Activated gamma-delta T cell treated with anti-CD3 and anti-CD28 coated beads, Interleukin-2, amount 50 U/mL, for 16 hours (primary cell): ENCODE measurements at regions not wholly inside any gene's neighbourhood (a gene's known extent, or its start where the extent isn't known, plus 50 kb on each side); places are given as distances from the start of the nearest gene placed in this dataset.

ENCODE experiments used
- DNase-seq: peaks from one replicate; pipeline ENCODE4 v3.0.0-alpha.2; 2020; ENCODE audit warnings: low read depth

DNA sequence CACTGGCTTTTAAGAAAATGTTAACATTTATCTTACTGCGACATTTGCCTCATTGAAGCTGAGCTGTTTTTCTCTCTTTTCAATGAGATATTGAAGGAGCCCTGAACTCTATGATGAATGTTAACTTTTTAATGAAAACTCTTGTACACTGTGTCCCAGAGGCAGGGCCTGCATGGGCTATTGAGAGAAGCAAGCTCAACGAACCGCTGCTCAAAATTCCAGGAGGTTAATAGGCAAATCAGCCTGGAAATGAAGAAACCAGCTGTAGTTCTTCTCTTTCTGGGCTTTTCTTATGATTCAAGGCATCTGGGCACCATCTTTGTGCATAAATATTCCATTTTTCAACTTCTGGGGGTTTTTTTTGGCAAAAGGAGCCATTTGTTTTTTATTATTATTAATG is 168.4 kb upstream of the NPVF start:
- no peak for DNase-seq

DNA sequence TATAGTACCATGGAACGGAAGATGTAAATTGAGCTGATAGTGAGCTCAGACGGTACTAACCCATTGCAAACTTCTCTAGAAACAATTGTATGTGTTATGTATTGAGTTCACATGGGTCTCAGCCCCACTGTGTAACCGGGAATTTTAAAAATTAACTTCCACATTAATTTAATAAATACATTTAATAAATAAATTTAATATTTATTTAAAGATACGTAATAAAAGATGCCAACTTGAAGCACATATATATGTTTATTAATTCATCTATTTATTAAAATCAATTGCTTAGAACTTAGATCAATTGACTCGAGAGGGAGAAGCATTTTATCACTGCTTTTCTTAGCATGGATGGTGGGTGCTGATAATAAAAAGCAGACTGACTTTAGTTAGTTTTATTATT is 170.1 kb upstream of the NPVF start:
- no peak for DNase-seq

DNA sequence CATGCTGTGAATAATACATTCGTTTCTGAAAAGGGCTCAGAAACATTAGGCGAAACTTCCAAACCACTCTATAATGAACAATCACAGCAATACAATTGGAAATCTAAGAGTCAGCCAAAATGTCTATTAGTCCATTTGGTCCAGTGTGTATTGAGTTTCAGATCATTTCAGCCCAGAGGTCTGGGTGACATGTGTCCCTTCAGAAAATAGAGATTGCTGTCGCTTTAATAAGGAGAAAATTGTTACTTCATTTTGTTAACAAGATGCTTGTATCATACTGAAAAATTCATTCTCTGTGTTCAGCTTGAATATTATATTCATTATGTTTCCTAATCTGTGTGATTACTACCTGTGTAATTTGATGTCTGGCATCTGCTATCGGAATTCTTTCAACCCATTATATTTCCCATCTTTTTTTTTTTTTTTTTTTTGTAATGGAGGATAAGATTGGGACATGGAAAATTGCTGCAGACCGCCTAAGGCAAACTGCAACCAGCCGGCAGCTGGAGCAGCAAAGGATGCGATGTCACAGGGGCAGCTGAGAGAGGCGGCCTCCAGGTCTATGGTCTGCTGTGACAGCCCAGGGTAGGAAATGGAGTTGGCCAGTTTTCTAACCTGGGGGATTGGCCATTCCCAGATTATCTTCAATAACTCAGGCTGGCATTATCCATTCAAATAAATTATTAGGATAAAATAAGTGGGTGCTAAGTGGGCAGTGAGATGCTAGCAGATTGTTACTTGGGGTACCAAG is 170.9 kb upstream of the NPVF start:
- DNase-seq, result no peak

DNA sequence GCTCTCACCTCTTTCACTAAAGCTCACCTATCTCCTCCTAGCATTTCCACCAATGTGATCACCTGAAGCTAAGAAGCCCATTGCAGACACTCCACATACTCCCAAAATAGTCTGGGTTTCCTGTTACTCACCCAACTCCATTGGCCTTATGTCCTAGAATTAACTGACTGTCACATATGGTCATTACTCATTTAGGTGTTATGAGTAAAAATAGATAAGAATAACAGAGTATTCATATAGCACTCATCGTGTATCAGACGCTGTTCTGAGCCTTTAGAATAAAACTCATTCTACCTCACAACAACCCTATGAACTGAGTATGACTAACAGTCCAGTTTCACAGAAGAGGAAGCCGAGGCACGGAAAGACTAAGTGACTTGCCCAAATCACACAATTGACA is 174.2 kb upstream of the NPVF start:
- DNase-seq, result no peak

DNA sequence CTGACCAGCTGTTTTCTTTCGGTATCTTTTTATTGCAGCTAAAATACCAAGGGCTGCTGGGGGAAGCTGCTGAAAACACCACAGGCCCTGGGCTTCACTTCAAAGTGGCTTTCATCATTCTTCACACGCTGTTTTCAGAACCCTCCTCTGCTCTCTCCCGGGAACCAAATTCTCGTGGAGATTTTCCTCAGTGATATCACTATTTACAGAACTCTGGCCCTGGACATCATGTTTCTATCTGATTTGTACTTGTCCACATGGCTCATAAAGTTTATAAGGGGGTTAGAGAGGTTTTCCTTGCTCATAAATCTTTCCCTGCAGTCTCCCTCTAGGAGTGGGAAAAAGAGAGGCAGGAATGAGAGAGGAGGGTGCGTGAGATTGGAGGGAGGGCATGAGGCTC is 177.4 kb upstream of the NPVF start:
- DNase-seq, result no peak

DNA sequence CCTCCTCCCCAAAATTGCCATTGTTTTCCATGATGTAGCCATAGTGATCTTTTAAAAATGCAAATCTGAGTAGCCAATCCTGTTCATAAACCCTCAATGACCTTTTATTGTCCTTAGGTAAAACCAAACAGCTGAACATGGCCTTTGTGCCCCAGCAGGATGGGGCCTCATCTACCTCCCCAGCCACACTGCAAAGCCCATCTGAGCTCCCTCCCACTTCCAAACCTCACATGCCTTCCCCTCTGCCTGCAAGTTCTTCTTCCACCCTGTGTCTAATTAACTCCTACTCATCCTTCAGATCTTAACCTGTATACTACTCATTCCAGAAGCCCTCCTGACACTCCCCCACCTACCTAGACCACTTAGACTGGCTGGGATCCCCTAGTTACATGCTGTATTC is 178.8 kb upstream of the NPVF start:
- no peak for DNase-seq

DNA sequence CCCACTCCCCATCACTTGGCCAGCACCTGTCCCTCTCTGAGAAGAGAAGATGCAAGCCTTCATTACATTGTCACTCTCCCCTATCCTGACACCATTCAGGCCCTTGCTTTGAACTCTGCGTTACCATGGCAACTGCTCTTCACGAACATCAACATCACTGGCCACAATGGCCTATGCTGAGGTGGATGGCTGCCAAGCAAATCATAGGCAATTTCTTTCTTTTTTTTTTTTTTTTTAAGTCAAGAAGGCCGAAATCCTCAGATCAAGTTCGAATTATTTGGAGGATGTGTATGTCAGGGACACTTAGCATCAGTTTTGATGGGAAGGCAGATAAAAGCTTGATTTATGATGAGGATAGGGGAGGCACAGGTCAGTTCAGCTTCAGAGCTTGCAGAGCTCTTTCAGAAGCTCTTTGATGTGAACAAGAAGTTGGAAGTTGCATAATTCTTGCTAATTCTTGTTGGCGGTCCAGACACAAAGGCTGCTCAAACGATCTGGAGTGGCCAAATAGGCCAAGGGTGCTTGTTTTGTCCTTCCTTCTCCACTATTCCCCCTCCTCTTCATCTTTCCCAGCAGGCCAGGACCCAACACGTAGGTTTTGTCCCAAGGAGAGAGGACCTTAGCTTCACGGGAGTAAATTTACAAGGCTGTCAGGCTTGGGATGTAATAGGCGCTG is 179.9 kb upstream of the NPVF start:
- DNase-seq, result no peak

DNA sequence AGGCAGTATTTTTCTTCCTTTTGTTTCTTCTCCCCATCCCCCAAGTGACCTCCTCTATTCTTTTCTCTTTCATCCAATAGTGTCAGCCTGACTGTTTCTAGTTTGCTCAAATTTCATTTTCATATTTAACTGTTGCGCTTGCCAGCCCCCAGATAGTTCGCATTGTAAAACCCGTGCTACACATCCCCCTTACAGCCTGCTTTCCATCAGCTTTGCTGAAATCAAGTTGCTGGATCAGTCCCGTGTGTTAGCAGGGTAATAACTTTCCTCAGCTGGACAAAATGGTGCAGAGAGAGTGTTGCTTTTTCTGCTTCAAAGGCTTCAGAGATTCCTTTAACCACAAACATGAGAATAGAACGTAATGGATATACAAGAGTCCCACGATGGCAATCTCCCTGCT is 180.6 kb upstream of the NPVF start:
- DNase-seq, result no peak

DNA sequence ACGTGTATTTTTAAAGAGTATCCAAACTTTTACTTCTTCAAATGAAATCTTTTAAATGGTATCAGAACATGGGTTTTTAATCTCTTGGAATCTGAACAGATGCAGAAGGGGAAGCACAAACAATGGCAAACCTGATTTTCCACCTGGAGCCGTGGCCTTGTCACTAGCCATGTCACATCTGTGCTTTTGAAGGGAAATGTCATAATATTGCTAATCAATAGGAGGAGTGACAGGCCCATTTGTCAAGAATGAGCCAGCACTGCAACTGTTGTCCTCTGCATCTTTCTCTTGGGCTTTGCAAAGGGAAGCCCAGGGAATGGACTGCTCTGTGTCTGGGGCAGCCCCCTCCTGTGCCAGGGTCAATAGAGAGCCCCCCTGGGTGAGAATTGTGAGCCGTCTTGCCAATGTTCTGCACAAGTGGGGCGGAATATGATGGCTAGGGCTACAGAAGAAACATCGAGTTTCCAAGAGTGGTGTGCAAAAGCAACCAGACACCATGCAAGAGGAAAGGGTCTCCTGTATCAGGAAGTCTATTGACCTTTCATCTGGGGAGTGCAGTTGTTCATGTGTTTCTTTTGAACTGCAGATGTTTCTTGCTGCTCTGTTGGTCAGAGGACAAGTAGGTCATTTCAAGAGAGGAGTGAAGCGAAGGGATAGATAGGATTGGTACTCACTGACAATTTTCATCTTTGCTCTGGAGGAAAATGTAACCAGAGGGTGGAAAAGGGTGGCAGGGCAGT is 181.8 kb upstream of the NPVF start:
- no peak for DNase-seq

DNA sequence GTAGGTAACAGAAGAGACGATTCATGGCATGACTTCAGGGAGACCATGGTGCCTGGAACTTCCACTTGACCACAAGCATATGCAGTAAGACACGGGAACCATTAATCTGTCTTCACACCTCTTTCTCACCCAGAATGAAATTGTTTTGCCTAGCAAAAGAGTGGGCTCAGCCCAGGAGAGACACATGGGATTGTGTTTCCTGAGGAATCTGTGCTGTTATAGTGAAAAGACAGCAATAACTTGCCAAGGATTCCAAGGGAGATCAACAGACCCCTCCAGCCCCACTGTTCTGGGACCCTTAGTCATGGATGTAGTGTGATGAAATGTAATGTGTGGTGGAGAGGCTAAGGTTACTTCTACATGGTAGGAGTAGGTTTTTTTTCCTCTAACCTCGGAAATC is 192.5 kb upstream of the NPVF start:
- DNase-seq, result no peak

DNA sequence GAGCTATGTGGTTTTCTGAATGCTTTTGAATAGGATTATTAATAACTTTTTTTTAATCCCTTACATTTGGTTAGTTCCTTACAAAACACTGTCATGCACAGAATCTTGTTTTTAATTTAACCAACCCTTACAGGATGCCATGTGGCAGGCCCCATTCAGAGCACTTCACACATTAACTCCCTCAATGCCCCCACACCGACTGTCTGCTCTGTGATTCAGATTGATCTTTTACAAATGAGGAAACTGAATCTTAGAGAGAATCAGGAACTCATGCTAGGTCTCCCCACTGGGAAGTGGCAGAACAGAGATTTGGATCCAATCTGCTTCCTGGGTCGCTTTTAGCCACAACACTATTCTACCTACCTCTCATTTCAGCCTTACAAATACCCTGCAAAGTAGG is 195.8 kb upstream of the NPVF start:
- DNase-seq, result no peak

DNA sequence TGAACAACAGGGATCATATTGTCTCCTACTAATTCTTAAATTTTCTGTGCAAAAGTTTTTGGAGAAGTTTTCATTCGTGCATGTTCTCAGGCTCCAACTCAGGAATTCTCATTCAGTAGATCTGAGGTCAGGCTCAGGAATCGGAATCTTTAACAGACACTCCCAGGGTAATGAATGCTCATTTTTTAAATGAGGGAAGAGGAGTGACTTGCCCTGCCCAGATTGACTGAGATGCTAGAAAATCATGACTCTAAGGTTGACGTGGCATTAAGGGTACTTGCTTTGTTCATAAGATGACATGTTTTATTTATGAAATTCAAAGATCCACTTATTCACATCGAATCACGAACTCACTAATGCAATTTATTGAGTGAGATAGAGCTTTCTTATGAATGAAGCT is 196.6 kb upstream of the NPVF start:
- no peak for DNase-seq

DNA sequence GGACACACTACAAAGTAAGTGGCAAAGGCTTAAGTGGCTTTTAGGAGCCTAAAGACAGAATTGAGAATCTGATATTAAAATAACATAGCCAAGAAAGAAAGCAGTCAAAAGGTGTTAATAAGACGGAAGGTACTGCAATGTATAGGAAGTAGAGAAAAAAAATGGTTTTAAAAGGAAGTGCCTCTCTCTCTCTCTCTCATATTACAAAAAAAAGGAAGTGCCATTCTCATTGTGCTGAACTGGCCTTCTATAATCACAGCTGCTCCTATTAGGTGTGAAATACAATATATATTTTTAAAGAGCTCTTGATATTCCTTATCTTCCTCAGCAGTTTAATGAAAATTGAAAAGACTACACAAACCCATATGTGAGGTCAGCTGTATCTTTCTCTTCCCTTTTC is 199.4 kb upstream of the NPVF start:
- DNase-seq, result no peak

DNA sequence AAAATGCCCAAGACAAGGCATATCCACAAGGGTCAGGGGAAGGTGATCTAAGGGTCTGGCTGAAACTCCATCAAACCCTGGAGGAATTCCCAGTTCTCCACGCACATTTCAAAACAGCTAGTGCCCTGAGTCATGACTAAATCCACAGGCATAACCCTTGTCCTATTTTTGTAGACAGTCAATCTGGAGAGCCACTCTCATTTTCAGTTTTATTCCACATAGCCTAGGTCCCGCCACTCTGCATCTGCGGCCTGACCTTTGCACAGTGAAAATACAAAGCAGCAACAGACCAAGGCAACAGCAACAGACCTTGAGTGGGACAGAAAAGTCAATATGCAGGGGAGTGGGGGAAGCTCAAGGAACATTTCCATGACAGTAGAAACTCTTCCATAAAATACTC is 201.4 kb upstream of the NPVF start:
- DNase-seq, result no peak

DNA sequence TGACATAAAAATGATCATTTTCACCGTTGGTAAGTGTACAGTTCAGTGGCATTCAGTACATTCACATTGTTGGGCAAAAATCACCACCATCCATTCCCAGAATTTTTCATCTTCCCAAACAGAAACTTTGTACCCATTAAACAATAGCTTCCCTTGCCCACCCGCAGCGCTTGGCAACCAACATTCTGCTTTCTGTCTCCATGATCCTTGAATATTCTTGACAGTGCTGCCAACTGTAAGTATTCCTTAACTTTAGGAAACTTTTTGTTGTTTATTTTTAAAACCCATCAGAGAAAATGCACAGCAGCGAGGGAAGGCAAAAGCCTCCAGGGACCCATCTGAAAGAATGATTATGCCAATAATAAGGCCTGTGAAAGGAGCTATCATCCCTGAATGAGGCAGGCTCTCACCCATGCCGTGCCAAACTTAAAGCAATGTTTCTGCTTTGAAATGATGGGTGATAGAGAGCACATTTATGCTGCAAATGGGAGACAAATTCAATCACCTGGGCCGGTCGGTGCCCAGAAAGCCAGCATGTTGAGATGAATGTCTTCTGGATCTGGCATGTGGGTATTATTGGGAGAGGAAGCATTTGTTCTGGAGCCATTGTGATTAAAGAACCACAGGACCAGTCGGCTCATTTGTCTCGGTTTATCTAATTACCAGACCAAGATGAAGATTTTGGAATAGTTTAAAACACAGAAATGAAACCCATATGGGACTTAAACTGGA is 202.1 kb upstream of the NPVF start:
- DNase-seq, result no peak

DNA sequence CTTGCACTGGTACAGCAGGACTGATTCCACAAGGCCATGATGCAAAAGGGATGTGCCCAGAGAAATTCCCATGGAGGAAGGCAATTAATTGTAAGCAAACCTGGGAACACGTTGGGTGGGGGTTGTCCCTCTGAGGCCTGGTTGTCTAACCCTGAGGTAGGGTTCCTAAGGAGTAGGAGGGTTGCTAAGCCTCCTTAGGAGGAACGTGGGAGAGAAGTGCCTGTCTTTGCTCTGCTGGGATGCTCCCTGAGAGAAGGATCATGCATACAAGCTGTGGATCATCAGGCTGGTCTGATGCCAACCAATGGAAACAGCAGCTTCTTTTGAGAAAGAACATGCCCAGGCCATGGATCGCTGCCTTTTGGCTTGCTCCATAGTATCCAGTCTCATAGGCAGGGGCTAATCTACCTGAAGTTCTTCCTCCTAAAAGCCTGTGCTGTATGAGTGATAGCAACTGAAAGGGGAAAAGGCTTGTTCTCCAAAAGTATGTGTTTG is 203.7 kb upstream of the NPVF start:
- DNase-seq, result no peak

DNA sequence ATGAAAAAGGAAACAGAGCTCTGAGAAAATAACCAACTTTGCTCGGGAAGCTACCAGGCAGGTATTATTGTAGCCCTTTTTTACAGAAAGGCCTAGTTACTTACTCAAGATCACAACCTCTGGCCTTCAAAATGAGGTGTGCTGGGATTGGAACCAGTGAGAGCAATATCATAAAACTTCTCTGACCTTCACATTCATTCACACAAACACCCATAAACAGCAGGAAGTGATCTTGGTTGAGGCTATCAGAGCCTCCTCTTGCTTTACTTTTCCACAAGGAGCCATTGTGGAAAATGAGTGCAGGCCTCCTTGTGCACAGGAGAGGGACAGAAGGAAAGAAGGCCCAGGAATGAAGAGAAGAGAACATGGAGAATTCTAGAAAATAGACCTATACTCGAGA is 204.5 kb upstream of the NPVF start:
- DNase-seq, result no peak

DNA sequence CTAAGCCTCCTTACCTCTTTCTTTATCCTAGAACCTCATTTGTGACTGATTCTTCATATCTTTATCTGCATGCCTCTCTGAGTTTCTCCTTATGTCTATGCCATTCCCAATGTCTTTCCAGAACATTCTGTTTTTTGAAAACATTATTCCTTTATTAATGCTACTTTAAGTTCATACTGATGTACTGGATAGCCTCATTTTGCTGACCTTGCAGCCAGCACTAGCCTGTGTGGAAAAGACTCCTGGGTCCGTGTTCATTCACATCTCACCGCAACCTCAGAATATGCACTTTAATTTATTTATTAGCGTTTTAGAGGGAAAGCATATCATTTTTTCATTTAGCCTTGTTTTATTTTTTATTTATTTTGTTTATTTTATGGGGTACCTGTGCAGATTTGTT is 208.1 kb upstream of the NPVF start:
- DNase-seq, result no peak

DNA sequence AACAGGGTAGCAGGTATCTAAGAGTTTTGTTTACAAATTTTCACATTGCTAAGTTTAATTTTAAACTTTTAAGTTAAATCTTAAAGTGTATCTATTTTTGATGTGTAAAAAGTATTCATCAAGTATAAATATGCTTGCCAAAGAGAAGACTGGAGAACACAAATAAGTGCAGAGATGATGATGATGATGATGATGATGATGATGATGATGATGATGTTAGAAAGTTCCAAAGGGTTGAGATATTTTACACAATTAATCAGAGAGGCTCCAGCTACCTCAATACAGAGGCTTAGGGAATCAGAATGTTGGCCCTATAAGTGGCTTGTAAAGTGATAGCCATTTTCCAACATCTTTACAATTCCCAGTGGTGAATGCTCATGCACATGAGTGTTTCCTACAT is 209.0 kb upstream of the NPVF start:
- DNase-seq, result no peak

DNA sequence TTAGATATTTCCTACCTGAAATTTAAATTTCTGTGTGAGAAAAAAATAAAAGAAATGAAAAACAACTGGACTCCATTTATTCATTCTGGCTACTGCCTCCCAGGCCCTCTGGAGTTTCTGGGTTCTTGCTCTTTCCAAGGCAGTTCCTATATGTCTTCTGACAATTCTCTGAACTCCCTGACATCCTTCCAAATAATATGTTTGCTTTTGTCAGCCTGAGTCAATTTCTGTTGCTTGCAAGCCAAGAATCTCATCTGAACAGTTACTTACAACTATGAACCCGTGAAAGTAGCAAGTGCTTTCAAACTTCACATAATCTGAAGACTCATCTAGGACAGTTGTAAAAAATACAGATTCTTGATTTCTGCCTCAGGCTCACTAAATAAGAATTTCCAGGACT is 216.7 kb upstream of the NPVF start:
- no peak for DNase-seq

DNA sequence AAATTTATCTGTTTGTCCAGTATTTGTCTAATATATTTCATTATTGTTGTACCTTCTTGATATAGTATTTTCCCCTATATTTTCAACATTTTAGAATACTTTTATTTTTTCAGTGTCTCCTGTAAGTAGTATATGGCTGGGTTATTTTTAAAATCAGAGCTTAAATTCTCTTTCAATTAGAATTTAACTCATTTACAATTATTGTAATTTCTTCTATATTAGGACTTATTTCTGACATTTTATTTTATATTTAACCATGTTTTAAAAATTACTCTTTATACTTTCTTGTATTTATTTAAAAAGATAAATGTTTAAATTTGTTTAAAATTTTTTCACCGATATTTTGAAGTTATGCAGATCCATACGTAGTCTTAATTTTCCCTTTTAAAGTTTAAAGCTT is 220.0 kb upstream of the NPVF start:
- no peak for DNase-seq

DNA sequence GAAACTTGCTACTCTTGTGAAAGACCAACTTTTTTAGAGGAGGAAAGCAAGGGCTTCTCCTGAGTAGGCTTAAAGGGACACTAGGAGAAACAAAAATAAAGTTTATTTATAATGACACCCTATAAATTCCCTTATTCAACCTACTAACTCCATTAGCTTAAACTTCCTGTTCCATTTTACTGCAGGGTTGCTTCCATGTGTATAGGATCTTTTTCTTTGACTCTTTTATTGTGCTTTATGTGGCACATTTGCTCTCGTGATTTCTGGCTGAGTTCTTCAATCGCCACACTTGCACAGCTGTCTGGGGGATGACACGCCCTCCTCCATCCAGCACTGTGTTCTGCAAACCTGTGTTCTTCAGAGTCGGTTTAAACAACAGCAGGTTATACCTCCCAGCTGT is 225.7 kb upstream of the NPVF start:
- no peak for DNase-seq
